Brain microvascular endothelial cell (primary cell): ENCODE measurements at regions not wholly inside any gene's neighbourhood (a gene's known extent, or its start where the extent isn't known, plus 50 kb on each side); places are given as distances from the start of the nearest gene placed in this dataset.
A peak's percentile ranks its signal among the peaks of the same experiment; 100 is the strongest.

Experiments used
- DNase-seq: peaks from one replicate; pipeline ENCODE4 v3.0.0-alpha.2; 2020
- H3K27ac ChIP-seq: fragments of 250-450 bp; sonication (Bioruptor Pico); 2 replicates; pipeline ENCODE4 v1.5.1; 2020; ENCODE audit warnings: mild to moderate bottlenecking, moderate library complexity
- H3K27me3 ChIP-seq: fragments of 250-450 bp; sonication (Bioruptor Pico); replicated peaks from 2 replicates; pipeline ENCODE4 v1.5.1; 2020; ENCODE audit warnings: mild to moderate bottlenecking
- H3K36me3 ChIP-seq: fragments of 250-450 bp; sonication (Bioruptor Pico); replicated peaks from 2 replicates; pipeline ENCODE4 v1.5.1; 2020; ENCODE audit warnings: mild to moderate bottlenecking
- H3K4me3 ChIP-seq: 2 replicates; pipeline ENCODE4 v1.5.1; 2011; ENCODE audit warnings: low read depth, mild to moderate bottlenecking, control low read depth, low read length, moderate library complexity
- in situ Hi-C: cut with HindIII; loops from 2 replicates; pipeline ENCODE4 v1.10.0; 2017; ENCODE audit warnings: low sequenced_read_pairs, low pct_ligation_motif_present
- TF ChIP-seq, protein P1 (sequence below): IDR thresholded peaks from 2 replicates; pipeline ENCODE4 v1.5.1; 2011; ENCODE audit warnings: low read depth, mild to moderate bottlenecking, moderate library complexity, low read length, control low read depth, inconsistent platforms; ENCODE audit errors: missing control alignments

DNA sequence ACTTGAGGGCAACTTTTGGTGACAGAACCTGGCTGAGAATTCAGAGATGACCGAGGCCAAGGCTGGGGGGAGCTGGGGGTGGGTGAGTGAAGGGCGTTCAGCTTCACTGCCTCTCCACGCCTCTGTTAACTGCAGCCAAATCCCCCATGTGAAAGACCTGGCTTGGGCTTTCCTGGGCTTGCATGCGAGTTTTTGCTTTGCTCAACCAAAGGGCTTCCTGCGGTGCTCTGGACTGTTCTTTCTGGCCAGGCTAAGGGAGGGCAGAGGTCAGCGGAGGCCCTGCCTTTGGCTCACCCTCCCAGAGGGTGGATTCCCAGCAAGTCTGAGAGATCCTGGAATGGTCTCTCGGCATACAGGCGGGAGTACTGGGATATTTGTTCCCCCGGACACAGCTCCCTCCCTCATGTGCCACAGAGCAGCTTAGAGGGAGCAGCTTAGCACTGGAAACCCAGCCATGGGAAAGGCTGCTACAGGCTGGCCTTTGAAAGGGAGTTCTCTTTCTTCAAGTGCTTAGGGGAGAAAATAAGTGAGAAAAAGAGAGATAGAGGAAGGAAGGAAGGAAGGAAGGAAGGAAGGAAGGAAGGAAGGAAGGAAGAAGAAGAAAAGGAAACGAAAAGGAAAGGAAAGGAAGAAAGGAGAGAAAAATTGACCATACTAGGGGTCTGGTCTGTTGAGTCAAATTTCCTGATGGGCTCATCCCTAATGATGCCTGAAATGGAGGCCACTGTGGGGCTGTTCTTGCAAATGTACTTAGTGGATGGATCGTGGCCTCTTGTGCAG, 158.8 kb downstream of the FGF18 start:
- TF ChIP-seq, protein P1, sequence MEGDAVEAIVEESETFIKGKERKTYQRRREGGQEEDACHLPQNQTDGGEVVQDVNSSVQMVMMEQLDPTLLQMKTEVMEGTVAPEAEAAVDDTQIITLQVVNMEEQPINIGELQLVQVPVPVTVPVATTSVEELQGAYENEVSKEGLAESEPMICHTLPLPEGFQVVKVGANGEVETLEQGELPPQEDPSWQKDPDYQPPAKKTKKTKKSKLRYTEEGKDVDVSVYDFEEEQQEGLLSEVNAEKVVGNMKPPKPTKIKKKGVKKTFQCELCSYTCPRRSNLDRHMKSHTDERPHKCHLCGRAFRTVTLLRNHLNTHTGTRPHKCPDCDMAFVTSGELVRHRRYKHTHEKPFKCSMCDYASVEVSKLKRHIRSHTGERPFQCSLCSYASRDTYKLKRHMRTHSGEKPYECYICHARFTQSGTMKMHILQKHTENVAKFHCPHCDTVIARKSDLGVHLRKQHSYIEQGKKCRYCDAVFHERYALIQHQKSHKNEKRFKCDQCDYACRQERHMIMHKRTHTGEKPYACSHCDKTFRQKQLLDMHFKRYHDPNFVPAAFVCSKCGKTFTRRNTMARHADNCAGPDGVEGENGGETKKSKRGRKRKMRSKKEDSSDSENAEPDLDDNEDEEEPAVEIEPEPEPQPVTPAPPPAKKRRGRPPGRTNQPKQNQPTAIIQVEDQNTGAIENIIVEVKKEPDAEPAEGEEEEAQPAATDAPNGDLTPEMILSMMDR: no peak
- H3K4me3 ChIP-seq: no peak overlapping the region
- H3K27me3 ChIP-seq: peaks cover 7% of the 10 kb centered on the region
- DNase-seq: no peak
- in situ Hi-C loops: no loop called here
- no peaks in the 10 kb centered on the region for H3K36me3 ChIP-seq
- H3K27ac ChIP-seq: no peak overlapping the region

- Histone ChIP-seq H3K27me3 (peaks cover 7% of the 10 kb centered on the region), H3K36me3 (no peaks in the 10 kb centered on the region), H3K4me3 (no peak overlapping the region), H3K27ac (no peak overlapping the region)
- DNase-seq: no peak
- in situ Hi-C loops: no loop called here
- TF ChIP-seq, protein P1: no peak
Observed at GRCh38 chr5:171578829-171579491, 159.5 kb downstream of the FGF18 start.

DNA sequence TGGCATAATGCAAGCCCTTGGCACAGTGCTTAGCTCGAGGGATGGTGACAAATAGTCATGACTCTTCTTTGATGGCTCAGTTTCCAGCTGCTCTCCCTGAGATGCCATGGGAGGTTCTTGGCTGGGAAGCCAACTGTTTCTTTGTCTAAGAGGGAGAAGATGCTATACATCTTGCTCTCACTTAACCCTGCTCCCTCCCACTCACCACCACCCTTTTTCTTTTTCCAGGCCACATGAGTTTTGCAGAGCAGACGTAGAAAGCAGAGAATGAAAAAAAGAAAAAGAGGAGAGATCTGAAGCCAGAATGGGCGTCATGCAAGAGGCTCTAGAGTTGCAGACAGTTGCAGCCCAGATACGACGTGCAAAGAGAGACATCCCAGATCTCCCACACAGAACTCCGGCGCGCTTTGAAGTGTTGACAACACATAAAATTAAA, 160.5 kb downstream of the FGF18 start:
- TF ChIP-seq, protein P1: no peak
- Histone ChIP-seq H3K4me3 (no peak overlapping the region), H3K27me3 (peaks cover 9% of the 10 kb centered on the region), H3K36me3 (no peaks in the 10 kb centered on the region), H3K27ac (no peak overlapping the region)
- DNase-seq: no peak
- in situ Hi-C loops: no loop called here

GRCh38 chr5:171580502-171581265, 161.2 kb downstream of the FGF18 start:
- peak; percentile 27 for DNase-seq
- Histone ChIP-seq H3K27ac (no peak overlapping the region), H3K36me3 (no peaks in the 10 kb centered on the region), H3K27me3 (peaks cover 9% of the 10 kb centered on the region), H3K4me3 (no peak overlapping the region)
- in situ Hi-C loops: no loop called here
- TF ChIP-seq, protein P1: no peak

GRCh38 chr5:171581781-171582180, 162.3 kb downstream of the FGF18 start:
- no peaks in the 10 kb centered on the region for H3K36me3 ChIP-seq
- TF ChIP-seq, protein P1: no peak
- no peak overlapping the region for H3K4me3 ChIP-seq
- no peak for DNase-seq
- in situ Hi-C loops: no loop called here
- peaks cover 9% of the 10 kb centered on the region for H3K27me3 ChIP-seq
- no peak overlapping the region for H3K27ac ChIP-seq
